ENCODE measurements at regions not wholly inside any gene's neighbourhood (a gene's known extent, or its start where the extent isn't known, plus 50 kb on each side); places are given as distances from the start of the nearest gene placed in this dataset.

- TF ChIP-seq CTCF (IDR thresholded peaks at IDR 0.05; ENCODE audit: low read depth, low read length): no peak
- H3K4me3 ChIP-seq (ENCODE audit: low read depth, low read length): no peak overlapping the region
These were observed 72.6 kb upstream of the ARHGAP24 start for GRCh38 chr4:85402371-85402770.

- H3K4me3 ChIP-seq (ENCODE audit: low read depth, low read length): no peak overlapping the region
- TF ChIP-seq CTCF (IDR thresholded peaks at IDR 0.05; ENCODE audit: low read depth, low read length): no peak
These were observed 68.8 kb upstream of the ARHGAP24 start for GRCh38 chr4:85406185-85406584.

GRCh38 chr4:85407546-85407945 lies 67.4 kb upstream of the ARHGAP24 start:
- no peak for TF ChIP-seq CTCF (IDR thresholded peaks at IDR 0.05; ENCODE audit: low read depth, low read length)

GRCh38 chr4:85408301-85408700 lies 66.6 kb upstream of the ARHGAP24 start:
- TF ChIP-seq CTCF (IDR thresholded peaks at IDR 0.05; ENCODE audit: low read depth, low read length): no peak
- H3K4me3 ChIP-seq (ENCODE audit: low read depth, low read length): no peak overlapping the region

More at GRCh38 chr4:85407546-85407945, 67.4 kb upstream of the ARHGAP24 start:
- no peak overlapping the region for H3K4me3 ChIP-seq (ENCODE audit: low read depth, low read length)

GRCh38 chr4:85409251-85409650 lies 65.7 kb upstream of the ARHGAP24 start:
- H3K4me3 ChIP-seq (ENCODE audit: low read depth, low read length): no peak overlapping the region
- TF ChIP-seq CTCF (IDR thresholded peaks at IDR 0.05; ENCODE audit: low read depth, low read length): no peak

GRCh38 chr4:85411386-85411785 lies 63.6 kb upstream of the ARHGAP24 start:
- no peak for TF ChIP-seq CTCF (IDR thresholded peaks at IDR 0.05; ENCODE audit: low read depth, low read length)
- no peak overlapping the region for H3K4me3 ChIP-seq (ENCODE audit: low read depth, low read length)

GRCh38 chr4:85414972-85415371 lies 60.0 kb upstream of the ARHGAP24 start:
- TF ChIP-seq CTCF (IDR thresholded peaks at IDR 0.05; ENCODE audit: low read depth, low read length): no peak
- no peak overlapping the region for H3K4me3 ChIP-seq (ENCODE audit: low read depth, low read length)

Data from WI38 (cell line).